GM12801 (cell line): ENCODE measurements at regions not wholly inside any gene's neighbourhood (a gene's known extent, or its start where the extent isn't known, plus 50 kb on each side); places are given as distances from the start of the nearest gene placed in this dataset.

Experiments used
- CTCF ChIP-seq: IDR thresholded peaks from one replicate; pipeline ENCODE4 v1.5.1; 2011; ENCODE audit warnings: control low read depth; ENCODE audit not compliant: insufficient read length; ENCODE audit errors: extremely low read depth

GRCh38 chr13:40075281-40075680, 419.8 kb downstream of the COG6 start:
- no peak for TF ChIP-seq CTCF

- TF ChIP-seq CTCF = no peak
Observed at GRCh38 chr13:40076765-40077362, 421.4 kb downstream of the COG6 start.

GRCh38 chr13:40077396-40078027, 422.1 kb downstream of the COG6 start:
- no peak for TF ChIP-seq CTCF

GRCh38 chr13:40079721-40080120, 424.3 kb downstream of the COG6 start:
- no peak for TF ChIP-seq CTCF

- TF ChIP-seq CTCF = no peak
Observed at GRCh38 chr13:40080676-40081075, 425.2 kb downstream of the COG6 start.

- no peak for TF ChIP-seq CTCF
Observed at GRCh38 chr13:40082639-40083038, 427.2 kb downstream of the COG6 start.

- no peak for TF ChIP-seq CTCF
Observed at GRCh38 chr13:40083841-40084240, 428.4 kb downstream of the COG6 start.
